Activated T-helper 17 cell treated with anti-CD3 and anti-CD28 coated beads, Interleukin-2, amount 50 U/mL, for 72 hours (primary cell): ENCODE measurements at regions not wholly inside any gene's neighbourhood (a gene's known extent, or its start where the extent isn't known, plus 50 kb on each side); places are given as distances from the start of the nearest gene placed in this dataset.
"Not testable (repeated sequence)": the region's sequence is repeated elsewhere in the genome, so short reads cannot be mapped to it uniquely, and the experiment has no call there.

Experiments
- ATAC-seq: fragments of 150-1000 bp; cut with Tn5 transposase; replicated peaks from 2 replicates; pipeline ENCODE4 v1.10.0; 2021; ENCODE audit warnings: mild to moderate bottlenecking, moderate library complexity
- H3K27ac Mint-ChIP-seq: one replicate; pipeline ENCODE4 v1.8.0; 2022; ENCODE audit warnings: mixed read lengths
- H3K27me3 Mint-ChIP-seq: one replicate; pipeline ENCODE4 v1.8.0; 2022; ENCODE audit warnings: mixed read lengths
- H3K36me3 Mint-ChIP-seq: one replicate; pipeline ENCODE4 v1.8.0; 2022; ENCODE audit warnings: low read depth, mild to moderate bottlenecking, mixed read lengths
- H3K4me1 Mint-ChIP-seq: one replicate; pipeline ENCODE4 v1.8.0; 2022; ENCODE audit warnings: mixed read lengths
- H3K4me3 Mint-ChIP-seq: one replicate; pipeline ENCODE4 v1.8.0; 2022; ENCODE audit warnings: mild to moderate bottlenecking, mixed read lengths
- H3K9me3 Mint-ChIP-seq: one replicate; pipeline ENCODE4 v1.8.0; 2022; ENCODE audit warnings: mixed read lengths

GRCh38 chr4:110869862-110870572, 247.1 kb upstream of the PITX2 start:
- Mint-ChIP-seq H3K27ac (no peak overlapping the region), H3K4me1 (no peaks in the 10 kb centered on the region), H3K4me3 (no peak overlapping the region), H3K36me3 (no peaks in the 10 kb centered on the region), H3K27me3 (no peaks in the 10 kb centered on the region), H3K9me3 (no peaks in the 10 kb centered on the region)
- no peak for ATAC-seq

GRCh38 chr4:110876214-110876613, 253.3 kb upstream of the PITX2 start:
- H3K27me3 Mint-ChIP-seq, H3K27ac Mint-ChIP-seq, H3K9me3 Mint-ChIP-seq, H3K36me3 Mint-ChIP-seq, H3K4me3 Mint-ChIP-seq, ATAC-seq, H3K4me1 Mint-ChIP-seq: not testable (repeated sequence)

GRCh38 chr4:110876866-110877265, 254.0 kb upstream of the PITX2 start:
- Mint-ChIP-seq H3K36me3 (no peaks in the 10 kb centered on the region), H3K4me3 (no peak overlapping the region), H3K27me3 (no peaks in the 10 kb centered on the region), H3K9me3 (peaks cover 4% of the 10 kb centered on the region), H3K4me1 (no peaks in the 10 kb centered on the region), H3K27ac (no peak overlapping the region)
- no peak for ATAC-seq

GRCh38 chr4:110877778-110878370, 255.0 kb upstream of the PITX2 start:
- H3K27ac Mint-ChIP-seq = no peak overlapping the region
- no peaks in the 10 kb centered on the region for H3K27me3 Mint-ChIP-seq
- peaks cover 4% of the 10 kb centered on the region for H3K9me3 Mint-ChIP-seq
- H3K4me3 Mint-ChIP-seq = no peak overlapping the region
- H3K4me1 Mint-ChIP-seq = no peaks in the 10 kb centered on the region
- H3K36me3 Mint-ChIP-seq = no peaks in the 10 kb centered on the region
- ATAC-seq = no peak

GRCh38 chr4:110878413-110878812, 255.5 kb upstream of the PITX2 start:
- H3K4me1 Mint-ChIP-seq = no peaks in the 10 kb centered on the region
- ATAC-seq = no peak

GRCh38 chr4:110878956-110879355, 256.1 kb upstream of the PITX2 start:
- no peak overlapping the region for H3K27ac Mint-ChIP-seq
- no peak for ATAC-seq
- H3K4me3 Mint-ChIP-seq = no peak overlapping the region
- no peaks in the 10 kb centered on the region for H3K4me1 Mint-ChIP-seq
- H3K27me3 Mint-ChIP-seq = no peaks in the 10 kb centered on the region
- H3K36me3 Mint-ChIP-seq = no peaks in the 10 kb centered on the region
- H3K9me3 Mint-ChIP-seq = peaks cover 4% of the 10 kb centered on the region

More at GRCh38 chr4:110878413-110878812, 255.5 kb upstream of the PITX2 start:
- H3K36me3 Mint-ChIP-seq = no peaks in the 10 kb centered on the region
- no peaks in the 10 kb centered on the region for H3K27me3 Mint-ChIP-seq
- no peak overlapping the region for H3K4me3 Mint-ChIP-seq
- H3K9me3 Mint-ChIP-seq = peaks cover 4% of the 10 kb centered on the region
- H3K27ac Mint-ChIP-seq = no peak overlapping the region

GRCh38 chr4:110886270-110886669, 263.4 kb upstream of the PITX2 start:
- H3K27ac Mint-ChIP-seq = no peak overlapping the region
- no peaks in the 10 kb centered on the region for H3K4me1 Mint-ChIP-seq
- peaks cover 3% of the 10 kb centered on the region for H3K9me3 Mint-ChIP-seq
- no peaks in the 10 kb centered on the region for H3K27me3 Mint-ChIP-seq
- no peak for ATAC-seq
- no peaks in the 10 kb centered on the region for H3K36me3 Mint-ChIP-seq
- no peak overlapping the region for H3K4me3 Mint-ChIP-seq

GRCh38 chr4:110886856-110887255, 264.0 kb upstream of the PITX2 start:
- H3K36me3 Mint-ChIP-seq = no peaks in the 10 kb centered on the region
- no peak for ATAC-seq
- H3K27ac Mint-ChIP-seq = no peak overlapping the region
- H3K9me3 Mint-ChIP-seq = peaks cover 3% of the 10 kb centered on the region
- no peaks in the 10 kb centered on the region for H3K27me3 Mint-ChIP-seq
- H3K4me3 Mint-ChIP-seq = no peak overlapping the region
- no peaks in the 10 kb centered on the region for H3K4me1 Mint-ChIP-seq

DNA sequence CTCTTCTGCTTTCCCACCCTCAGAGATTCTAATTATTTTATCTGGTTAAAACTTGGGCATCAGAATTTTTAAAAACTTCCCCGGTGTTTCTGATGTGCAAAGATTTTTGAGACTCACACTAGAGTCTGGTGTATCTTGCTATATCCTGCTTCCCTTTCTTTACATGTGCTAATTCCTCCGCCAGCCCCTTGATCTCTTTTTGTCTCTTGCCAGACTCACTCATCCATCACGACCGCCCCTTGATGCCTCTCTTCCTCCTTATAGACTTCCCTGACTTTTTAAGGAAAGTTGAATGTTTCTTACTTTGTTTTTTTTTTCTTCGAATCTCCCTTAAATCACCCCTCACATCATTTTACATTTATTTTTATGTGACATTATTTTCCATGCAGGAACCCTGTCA, 274.9 kb upstream of the PITX2 start:
- H3K4me3 Mint-ChIP-seq = no peak overlapping the region
- no peak overlapping the region for H3K27ac Mint-ChIP-seq
- no peak for ATAC-seq
- H3K27me3 Mint-ChIP-seq = no peaks in the 10 kb centered on the region
- no peaks in the 10 kb centered on the region for H3K4me1 Mint-ChIP-seq
- H3K36me3 Mint-ChIP-seq = no peaks in the 10 kb centered on the region
- no peaks in the 10 kb centered on the region for H3K9me3 Mint-ChIP-seq

- no peaks in the 10 kb centered on the region for H3K4me1 Mint-ChIP-seq
- no peaks in the 10 kb centered on the region for H3K36me3 Mint-ChIP-seq
- no peak for ATAC-seq
- no peak overlapping the region for H3K27ac Mint-ChIP-seq
- H3K9me3 Mint-ChIP-seq = no peaks in the 10 kb centered on the region
- no peaks in the 10 kb centered on the region for H3K27me3 Mint-ChIP-seq
- H3K4me3 Mint-ChIP-seq = no peak overlapping the region
Measured at GRCh38 chr4:110898290-110898689, 275.4 kb upstream of the PITX2 start.

- ATAC-seq = no peak
- Mint-ChIP-seq H3K27me3 (no peaks in the 10 kb centered on the region), H3K9me3 (no peaks in the 10 kb centered on the region), H3K4me3 (no peak overlapping the region), H3K27ac (no peak overlapping the region), H3K4me1 (no peaks in the 10 kb centered on the region), H3K36me3 (no peaks in the 10 kb centered on the region)
Measured at GRCh38 chr4:110900213-110900769, 277.4 kb upstream of the PITX2 start.

DNA sequence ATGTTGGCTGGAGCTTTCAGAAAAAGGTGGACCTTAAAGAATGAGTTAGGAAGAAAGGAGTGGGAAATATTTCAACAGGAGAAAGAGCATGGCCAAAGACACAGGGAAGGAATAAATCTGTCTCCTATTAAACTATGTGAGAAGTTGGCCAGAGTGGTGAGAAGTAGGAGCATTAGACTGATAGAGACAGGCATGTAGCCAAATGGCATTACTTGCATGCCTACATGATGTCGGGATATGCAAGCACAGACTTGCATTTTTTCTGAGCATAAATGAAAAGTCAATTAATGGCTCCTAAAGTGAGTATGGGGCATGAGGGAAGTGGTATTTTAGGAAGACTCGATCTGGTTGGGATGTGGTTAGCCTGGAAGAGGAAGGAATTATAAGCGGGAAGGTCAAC, 279.6 kb upstream of the PITX2 start:
- Mint-ChIP-seq H3K36me3 (no peaks in the 10 kb centered on the region), H3K27me3 (no peaks in the 10 kb centered on the region), H3K9me3 (peaks cover 3% of the 10 kb centered on the region), H3K27ac (no peak overlapping the region), H3K4me3 (no peak overlapping the region), H3K4me1 (no peaks in the 10 kb centered on the region)
- ATAC-seq = no peak

DNA sequence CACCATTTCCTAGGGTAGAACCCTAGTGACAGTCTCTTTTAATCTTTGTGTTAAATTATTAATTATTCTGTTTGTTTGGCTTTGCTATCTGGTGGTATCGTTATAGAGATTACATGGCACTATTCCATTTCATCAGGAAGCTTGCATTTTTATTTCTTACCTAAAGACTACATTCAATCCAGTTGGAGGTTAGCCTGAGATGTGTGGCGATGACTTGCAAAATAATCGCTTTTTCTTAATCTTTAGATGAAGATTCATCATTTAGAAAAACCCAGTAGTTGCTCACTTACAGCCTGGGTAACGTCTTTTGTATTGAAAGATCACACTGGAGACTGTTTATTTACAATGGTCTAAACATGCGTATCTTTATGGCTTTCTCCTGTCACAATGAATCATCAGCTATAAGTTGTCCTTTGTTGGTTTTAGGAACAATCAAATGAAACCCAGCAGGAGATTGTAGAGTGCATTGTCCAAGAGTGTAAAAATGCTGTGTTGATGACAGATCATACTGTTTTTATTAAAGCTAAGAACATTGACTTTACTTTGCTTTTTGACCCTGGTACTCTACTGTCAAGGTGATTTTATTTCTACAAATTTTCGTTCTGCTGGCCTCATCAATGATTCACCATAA, 281.7 kb upstream of the PITX2 start:
- no peaks in the 10 kb centered on the region for H3K36me3 Mint-ChIP-seq
- H3K9me3 Mint-ChIP-seq = peaks cover 3% of the 10 kb centered on the region
- H3K4me1 Mint-ChIP-seq = no peaks in the 10 kb centered on the region
- ATAC-seq = no peak
- no peaks in the 10 kb centered on the region for H3K27me3 Mint-ChIP-seq
- no peak overlapping the region for H3K27ac Mint-ChIP-seq
- no peak overlapping the region for H3K4me3 Mint-ChIP-seq

- no peaks in the 10 kb centered on the region for H3K36me3 Mint-ChIP-seq
- H3K4me3 Mint-ChIP-seq = no peak overlapping the region
- H3K4me1 Mint-ChIP-seq = no peaks in the 10 kb centered on the region
- no peak overlapping the region for H3K27ac Mint-ChIP-seq
- H3K27me3 Mint-ChIP-seq = peaks cover 4% of the 10 kb centered on the region
- peaks cover 7% of the 10 kb centered on the region for H3K9me3 Mint-ChIP-seq
- ATAC-seq = no peak
Measured at GRCh38 chr4:110905367-110905766, 282.5 kb upstream of the PITX2 start.

DNA sequence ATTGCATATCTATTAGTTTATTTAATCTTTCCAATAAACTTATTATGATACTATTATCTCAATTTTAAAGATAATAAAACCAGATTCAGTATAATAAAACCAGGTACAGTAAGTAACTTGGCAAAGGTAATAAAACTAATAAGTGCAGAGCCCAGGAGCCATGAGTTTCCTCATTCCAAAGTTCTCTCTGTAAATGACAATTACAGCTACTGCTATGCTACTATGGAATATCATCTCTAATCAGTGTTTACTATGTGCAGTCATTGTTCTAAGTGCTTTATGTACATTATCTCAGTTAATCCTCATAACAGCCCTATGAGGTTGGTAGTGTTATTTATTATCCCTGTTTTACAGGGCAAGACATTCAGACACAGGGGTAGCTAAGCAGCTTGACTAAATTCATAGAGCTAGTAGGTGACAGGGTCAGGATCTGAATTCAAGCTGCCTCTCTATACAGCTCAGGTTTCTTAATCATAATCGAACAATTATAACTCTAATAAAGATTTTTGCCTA, 285.0 kb upstream of the PITX2 start:
- Mint-ChIP-seq H3K27ac (no peak overlapping the region), H3K4me1 (no peaks in the 10 kb centered on the region), H3K27me3 (peaks cover 4% of the 10 kb centered on the region), H3K4me3 (no peak overlapping the region), H3K9me3 (peaks cover 7% of the 10 kb centered on the region), H3K36me3 (no peaks in the 10 kb centered on the region)
- ATAC-seq = no peak
